WTC11 (cell line): ENCODE measurements at regions not wholly inside any gene's neighbourhood (a gene's known extent, or its start where the extent isn't known, plus 50 kb on each side); places are given as distances from the start of the nearest gene placed in this dataset.
"Not testable (repeated sequence)": the region's sequence is repeated elsewhere in the genome, so short reads cannot be mapped to it uniquely, and the experiment has no call there.

Source experiments
- ATAC-seq: fragments of 200-7000 bp; cut with Tn5 transposase; 2 replicates; pipeline ENCODE4 v1.10.0; 2021; ENCODE audit warnings: mild to moderate bottlenecking, moderate library complexity
- CTCF ChIA-PET: fragments of 300-600 bp; sonication (Branson Sonifier 250); formaldehyde crosslinking; loops from one replicate; lab custom pipeline; 2021; ENCODE audit warnings: antibody characterized with exemption; lab: Charles Lee
- POLR2A ChIA-PET: fragments of 350-600 bp; sonication (Branson Sonifier 250); formaldehyde crosslinking; loops from one replicate; lab custom pipeline; 2021; ENCODE audit warnings: antibody characterized with exemption; lab: Charles Lee
- DNase-seq: peaks from one replicate; pipeline ENCODE4 v3.0.0; 2021; ENCODE audit warnings: low spot score
- H3K27ac Mint-ChIP-seq: 2 replicates; pipeline ENCODE4 v1.8.0; 2021; ENCODE audit warnings: mixed read lengths
- H3K27me3 Mint-ChIP-seq: 2 replicates; pipeline ENCODE4 v1.8.0; 2021; ENCODE audit warnings: low read depth, mild to moderate bottlenecking, moderate library complexity, mixed read lengths
- H3K36me3 Mint-ChIP-seq: 2 replicates; pipeline ENCODE4 v1.8.0; 2021; ENCODE audit warnings: mixed read lengths
- H3K4me1 Mint-ChIP-seq: 2 replicates; pipeline ENCODE4 v1.8.0; 2022; ENCODE audit warnings: mixed read lengths
- H3K4me3 Mint-ChIP-seq: 2 replicates; pipeline ENCODE4 v1.8.0; 2021; ENCODE audit warnings: mild to moderate bottlenecking, moderate library complexity, mixed read lengths
- H3K9me3 Mint-ChIP-seq: 2 replicates; pipeline ENCODE4 v1.8.0; 2021; ENCODE audit warnings: mixed read lengths
- AR ChIP-seq: fragments of 250-450 bp; sonication (Bioruptor Pico); IDR thresholded peaks from 2 replicates; pipeline ENCODE4 v1.9.0; 2021; ENCODE audit warnings: mild to moderate bottlenecking
- E2F1 ChIP-seq: sonication (generic); formaldehyde crosslinking; IDR thresholded peaks from 2 replicates; pipeline ENCODE4 v1.8.0; 2022; ENCODE audit warnings: mild to moderate bottlenecking, missing genetic modification reagents
- FOXK1 ChIP-seq: sonication (generic); formaldehyde crosslinking; IDR thresholded peaks from 2 replicates; pipeline ENCODE4 v1.8.0; 2022; ENCODE audit warnings: mild to moderate bottlenecking, moderate library complexity, missing genetic modification reagents
- GRHL2 ChIP-seq: fragments of 250-450 bp; sonication (Bioruptor Pico); IDR thresholded peaks from 2 replicates; pipeline ENCODE4 v1.8.0; 2022; ENCODE audit warnings: mild to moderate bottlenecking, moderate library complexity; ENCODE audit not compliant: insufficient replicate concordance, severe bottlenecking
- HMGXB4 ChIP-seq: sonication (generic); formaldehyde crosslinking; IDR thresholded peaks from 2 replicates; pipeline ENCODE4 v1.8.1; 2023; ENCODE audit warnings: mild to moderate bottlenecking, moderate library complexity, missing genetic modification reagents
- PRDM15 ChIP-seq: sonication (generic); formaldehyde crosslinking; IDR thresholded peaks from 2 replicates; pipeline ENCODE4 v1.8.0; 2022; ENCODE audit warnings: missing genetic modification reagents
- PRRX2 ChIP-seq: fragments of 250-450 bp; sonication (Bioruptor Pico); IDR thresholded peaks from 2 replicates; pipeline ENCODE4 v1.8.0; 2021; ENCODE audit warnings: mild to moderate bottlenecking
- TP53 ChIP-seq: sonication (generic); formaldehyde crosslinking; IDR thresholded peaks from 2 replicates; pipeline ENCODE4 v1.8.1; 2023; ENCODE audit warnings: mild to moderate bottlenecking, missing genetic modification reagents
- ZMAT4 ChIP-seq: fragments of 250-450 bp; sonication (Bioruptor Pico); IDR thresholded peaks from 2 replicates; pipeline ENCODE4 v1.9.0; 2021; ENCODE audit warnings: mild to moderate bottlenecking
- ZNF317 ChIP-seq: sonication (generic); formaldehyde crosslinking; IDR thresholded peaks from 2 replicates; pipeline ENCODE4 v1.8.1; 2023; ENCODE audit warnings: low read depth, mild to moderate bottlenecking, moderate library complexity, missing genetic modification reagents, borderline replicate concordance

GRCh38 chr2:138093455-138093854, 129.2 kb downstream of the HNMT start (continued):
- TF ChIP-seq ZMAT4 (CRISPR knock-in tag) (no peak), GRHL2 (CRISPR knock-in tag) (no peak), FOXK1 (CRISPR knock-in tag) (no peak)

GRCh38 chr2:138094031-138094430, 129.8 kb downstream of the HNMT start:
- ATAC-seq (peak; percentile 52), DNase-seq (no peak)
- peaks cover 3% of the 10 kb centered on the region for H3K9me3 Mint-ChIP-seq
- no peaks in the 10 kb centered on the region for H3K36me3 Mint-ChIP-seq
- ChIA-PET POLR2A (no interaction called here), CTCF (no interaction called here)
- H3K4me1 Mint-ChIP-seq, result peaks cover 4% of the 10 kb centered on the region
- H3K4me3 Mint-ChIP-seq, result no peak overlapping the region
- no peak overlapping the region for H3K27ac Mint-ChIP-seq
- peaks cover 3% of the 10 kb centered on the region; the same call in 1 of the 2 replicates for H3K27me3 Mint-ChIP-seq
- TF ChIP-seq HMGXB4 (no peak), ZMAT4 (CRISPR knock-in tag) (no peak), PRDM15 (no peak)

GRCh38 chr2:138095336-138095735, 131.1 kb downstream of the HNMT start:
- DNase-seq, result no peak
- TF ChIP-seq AR (no peak), PRRX2 (no peak), E2F1 (CRISPR knock-in tag) (no peak), ZNF317 (CRISPR knock-in tag) (no peak), TP53 (CRISPR knock-in tag) (no peak)
- no peaks in the 10 kb centered on the region for H3K36me3 Mint-ChIP-seq
- CTCF ChIA-PET, result no interaction called here
- peaks cover 4% of the 10 kb centered on the region for H3K4me1 Mint-ChIP-seq
- POLR2A ChIA-PET, result no interaction called here
- H3K27me3 Mint-ChIP-seq, result peaks cover 3% of the 10 kb centered on the region; the same call in 1 of the 2 replicates
- no peak overlapping the region for H3K27ac Mint-ChIP-seq
- H3K9me3 Mint-ChIP-seq, result peaks cover 8% of the 10 kb centered on the region
- no peak overlapping the region for H3K4me3 Mint-ChIP-seq
- ATAC-seq, result no peak

GRCh38 chr2:138099288-138099687, 135.0 kb downstream of the HNMT start:
- H3K36me3 Mint-ChIP-seq, H3K27ac Mint-ChIP-seq, H3K4me1 Mint-ChIP-seq, H3K27me3 Mint-ChIP-seq, DNase-seq, H3K9me3 Mint-ChIP-seq, ATAC-seq, H3K4me3 Mint-ChIP-seq, POLR2A ChIA-PET: not testable (repeated sequence)
- CTCF ChIA-PET, result interaction anchor here (0.6 kb wide), 1 partner anchor 188 kb away, joined by 3 read pairs; no protein-coding TSS in a partner anchor
